ENCODE measurements at regions not wholly inside any gene's neighbourhood (a gene's known extent, or its start where the extent isn't known, plus 50 kb on each side); places are given as distances from the start of the nearest gene placed in this dataset.

- TF ChIP-seq, protein P1, sequence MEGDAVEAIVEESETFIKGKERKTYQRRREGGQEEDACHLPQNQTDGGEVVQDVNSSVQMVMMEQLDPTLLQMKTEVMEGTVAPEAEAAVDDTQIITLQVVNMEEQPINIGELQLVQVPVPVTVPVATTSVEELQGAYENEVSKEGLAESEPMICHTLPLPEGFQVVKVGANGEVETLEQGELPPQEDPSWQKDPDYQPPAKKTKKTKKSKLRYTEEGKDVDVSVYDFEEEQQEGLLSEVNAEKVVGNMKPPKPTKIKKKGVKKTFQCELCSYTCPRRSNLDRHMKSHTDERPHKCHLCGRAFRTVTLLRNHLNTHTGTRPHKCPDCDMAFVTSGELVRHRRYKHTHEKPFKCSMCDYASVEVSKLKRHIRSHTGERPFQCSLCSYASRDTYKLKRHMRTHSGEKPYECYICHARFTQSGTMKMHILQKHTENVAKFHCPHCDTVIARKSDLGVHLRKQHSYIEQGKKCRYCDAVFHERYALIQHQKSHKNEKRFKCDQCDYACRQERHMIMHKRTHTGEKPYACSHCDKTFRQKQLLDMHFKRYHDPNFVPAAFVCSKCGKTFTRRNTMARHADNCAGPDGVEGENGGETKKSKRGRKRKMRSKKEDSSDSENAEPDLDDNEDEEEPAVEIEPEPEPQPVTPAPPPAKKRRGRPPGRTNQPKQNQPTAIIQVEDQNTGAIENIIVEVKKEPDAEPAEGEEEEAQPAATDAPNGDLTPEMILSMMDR (IDR thresholded peaks at IDR 0.05), result no peak
- no peak for TF ChIP-seq POLR2A (IDR thresholded peaks at IDR 0.05)
Observed at GRCh38 chr16:77618951-77619350, 103.4 kb upstream of the NUDT7 start.

Data from right lobe of liver (tissue), 4 donors.